K562 (cell line): ENCODE measurements at regions not wholly inside any gene's neighbourhood (a gene's known extent, or its start where the extent isn't known, plus 50 kb on each side); places are given as distances from the start of the nearest gene placed in this dataset.

Experiments
- ATAC-seq: fragments of 200-7000 bp; cut with Tn5 transposase; 3 replicates; pipeline ENCODE4 v1.9.1; 2020; ENCODE audit warnings: moderate library complexity
- BruUV-seq: library from RNA; stranded (reverse); fragments of 400-500 nt; replicated peaks from 2 replicates; lab custom pipeline; 2021; lab: Mats Ljungman, UMichigan
- CTCF ChIA-PET: fragments of 300-600 bp; formaldehyde crosslinking; extraction: SDS; loops from one replicate; lab custom pipeline; 2021; ENCODE audit warnings: low intra/inter-chr PET ratio; lab: Yijun Ruan, JAX
- POLR2A ChIA-PET: fragments of 300-600, 350-650 bp; sonication (Branson Sonifier 250); formaldehyde crosslinking; extraction: SDS; loops from one replicate; lab custom pipeline; 2021; ENCODE audit warnings: antibody characterized with exemption, inconsistent platforms; lab: Yijun Ruan, JAX
- DNase-seq, 4 experiments: peaks; one replicate each; pipeline versions ENCODE4 v3.0.0 to v3.0.0-alpha.2; 2011 to 2018; ENCODE audit warnings: low spot score in 3 of 4, mixed read lengths in 3 of 4; ENCODE audit errors: extremely low read depth in 1 of 4
- FAIRE-seq: peaks from 2 replicates; lab custom pipeline; 2011; peaks lifted over from hg19 to GRCh38; lab: Jason Lieb, UNC
- H2AFZ ChIP-seq: 2 replicates; pipeline ENCODE4 v1.6.0; 2011; ENCODE audit warnings: low read depth, low read length, control low read depth, inconsistent platforms
- H3K27ac ChIP-seq: fragments of 200-600 bp; 3 replicates; pipeline ENCODE4 v1.8.0; 2011; ENCODE audit warnings: low read depth, mild to moderate bottlenecking, control low read depth, inconsistent platforms, low read length, moderate library complexity, mixed read lengths; ENCODE audit errors: extremely low read depth
- H3K27me3 ChIP-seq, 2 experiments: fragments of 300-600 bp in 1 of 2; 2 replicates in 1 of 2; 3 replicates in 1 of 2; pipeline versions ENCODE4 v1.6.0 to v1.8.0; 2011; ENCODE audit warnings: inconsistent platforms in 2 of 2, low read length in 2 of 2, mild to moderate bottlenecking in 1 of 2, mixed read lengths in 1 of 2, moderate library complexity in 1 of 2; ENCODE audit not compliant: control insufficient read depth in 2 of 2, insufficient read depth in 2 of 2
- H3K36me3 ChIP-seq: fragments of 300-600 bp; 3 replicates; pipeline ENCODE4 v1.8.0; 2011; ENCODE audit warnings: mild to moderate bottlenecking, low read length, inconsistent platforms; ENCODE audit not compliant: control insufficient read depth, insufficient read depth
- H3K4me1 ChIP-seq, 2 experiments: fragments of 200-600 bp in 1 of 2; replicated peaks in 1 of 2; 2 replicates in 1 of 2; 3 replicates in 1 of 2; pipeline versions ENCODE4 v1.5.1 to v1.8.0; 2011; ENCODE audit warnings: inconsistent platforms in 2 of 2, low read length in 2 of 2, mild to moderate bottlenecking in 1 of 2, mixed read lengths in 1 of 2, moderate library complexity in 1 of 2; ENCODE audit not compliant: control insufficient read depth in 2 of 2, insufficient read depth in 2 of 2
- H3K4me2 ChIP-seq: 2 replicates; pipeline ENCODE4 v1.6.1; 2011; ENCODE audit warnings: low read length, control low read depth, inconsistent platforms, mixed read lengths; ENCODE audit not compliant: insufficient read depth
- H3K4me3 ChIP-seq: fragments of 200-600 bp; sonication (generic), shearing (Covaris generic); 2 replicates; pipeline ENCODE4 v1.5.1; 2016; ENCODE audit warnings: control low read depth, inconsistent platforms
- H3K79me2 ChIP-seq: fragments of 200-600 bp; 3 replicates; pipeline ENCODE4 v1.8.0; 2011; ENCODE audit warnings: low read length, inconsistent platforms; ENCODE audit not compliant: control insufficient read depth, insufficient read depth
- H3K9ac ChIP-seq, 2 experiments: 2 replicates each; pipeline versions ENCODE4 v1.6.0 to v1.6.1; 2011; ENCODE audit warnings: low read depth in 2 of 2, low read length in 2 of 2, control low read depth in 1 of 2, inconsistent platforms in 1 of 2, mild to moderate bottlenecking in 1 of 2, mixed read lengths in 1 of 2; ENCODE audit not compliant: insufficient read depth in 1 of 2
- H3K9me1 ChIP-seq: one replicate; pipeline ENCODE4 v1.6.0; 2011; ENCODE audit warnings: inconsistent platforms, mild to moderate bottlenecking, low read length, moderate library complexity; ENCODE audit not compliant: control insufficient read depth, insufficient read depth
- H3K9me3 ChIP-seq: replicated peaks from 2 replicates; pipeline ENCODE4 v1.5.1; 2011; ENCODE audit warnings: low read depth, low read length, inconsistent platforms; ENCODE audit not compliant: control insufficient read depth, insufficient read depth
- H4K20me1 ChIP-seq: replicated peaks from 2 replicates; pipeline ENCODE4 v1.6.1; 2011; ENCODE audit warnings: low read length, inconsistent platforms, mixed read lengths; ENCODE audit not compliant: control insufficient read depth, insufficient read depth
- CHD2 ChIP-seq: IDR thresholded peaks from 2 replicates; pipeline ENCODE4 v1.6.1; 2011; ENCODE audit warnings: low read depth, low read length
- JUN ChIP-seq, 2 experiments: sonication (generic) in 1 of 2; formaldehyde crosslinking in 1 of 2; IDR thresholded peaks; 2 replicates each; pipeline versions ENCODE4 v1.6.1 to v1.8.0; 2012 to 2022; ENCODE audit warnings: borderline replicate concordance in 2 of 2, mild to moderate bottlenecking in 2 of 2, improper control_type of control experiment in 1 of 2, low read depth in 1 of 2, low read length in 1 of 2, missing genetic modification reagents in 1 of 2
- SMAD3 ChIP-seq: fragments of 450-650 bp; formaldehyde crosslinking; conservative IDR thresholded peaks from 2 replicates; pipeline ENCODE4 v1.4.0; 2020; ENCODE audit warnings: mild to moderate bottlenecking
- TCF7L2 ChIP-seq: fragments of 150-350 bp; IDR thresholded peaks from 2 replicates; pipeline ENCODE4 v1.6.1; 2016; ENCODE audit warnings: low read depth, mild to moderate bottlenecking, low read length, moderate library complexity
- WGBS: fragments of 100-300 bp; shearing (Covaris generic); methylation state at CpG from one replicate; pipeline ENCODE4 v1.1.6; 2016; ENCODE audit warnings: low coverage, mixed read lengths; ENCODE audit not compliant: insufficient coverage; ENCODE audit errors: missing lambda C conversion rate; 5-methylcytosine and 5-hydroxymethylcytosine counted together
- in situ Hi-C: fragments of 300-500 bp; cut with MboI; formaldehyde crosslinking; loops from 4 replicates; pipeline ENCODE4 v1.15.0; 2018; ENCODE audit warnings: inconsistent platforms, mixed read lengths
- intact Hi-C: fragments of 100-400 bp; cut with micrococcal nuclease; formaldehyde crosslinking; loops from 2 replicates; pipeline ENCODE4 v1.14.2; 2022
- TF ChIP-seq, protein P1 (sequence below): fragments of 450-650 bp; IDR thresholded peaks from 2 replicates; pipeline ENCODE4 v1.6.1; 2016; ENCODE audit warnings: borderline replicate concordance
- TF ChIP-seq, protein P2 (sequence below): fragments of 250-450 bp; sonication (Bioruptor Pico); IDR thresholded peaks from 2 replicates; pipeline ENCODE4 v1.9.0; 2021; ENCODE audit warnings: mild to moderate bottlenecking

DNA sequence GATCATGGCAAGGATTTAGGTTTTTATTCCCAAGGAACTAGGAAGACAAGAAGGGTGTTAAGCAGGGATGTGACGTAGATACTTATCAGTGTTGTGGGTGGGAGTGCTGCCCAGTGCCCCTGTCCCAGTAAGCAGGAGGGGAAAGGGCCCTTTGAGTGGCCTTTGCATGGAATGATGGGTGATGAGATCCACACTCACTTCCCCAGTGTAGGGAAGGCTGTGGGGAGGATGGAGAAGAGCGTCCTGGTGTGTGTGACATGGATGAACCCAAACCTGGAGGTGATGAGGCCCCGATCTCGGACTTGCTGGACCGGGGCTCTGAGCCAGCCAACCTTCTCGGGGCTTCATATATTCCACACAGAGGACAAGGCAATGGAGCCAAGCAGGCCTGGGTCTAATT lies 610.9 kb downstream of the CDH26 start:
- H3K9ac ChIP-seq, result no peak overlapping the region
- no peaks in the 10 kb centered on the region for H3K9me1 ChIP-seq
- no TSS peak for BruUV-seq
- H3K79me2 ChIP-seq, result no peaks in the 10 kb centered on the region
- no peaks in the 10 kb centered on the region; a peak in 3 of 5 replicates for H3K27me3 ChIP-seq
- H4K20me1 ChIP-seq, result no peaks in the 10 kb centered on the region
- intact Hi-C loops, result no loop called here
- POLR2A ChIA-PET, result no interaction called here
- CTCF ChIA-PET, result no interaction called here
- no peak overlapping the region for H3K4me3 ChIP-seq
- in situ Hi-C loops, result no loop called here
- H3K36me3 ChIP-seq, result no peaks in the 10 kb centered on the region
- WGBS, result 0% methylated on average over 6 of the region's 6 CpGs
- no peak for FAIRE-seq
- H3K9me3 ChIP-seq, result no peaks in the 10 kb centered on the region
- no peak overlapping the region for H3K27ac ChIP-seq
- no peak for ATAC-seq
- H3K4me1 ChIP-seq, result no peaks in the 10 kb centered on the region
- H2AFZ ChIP-seq, result no peak overlapping the region
- no peak for DNase-seq
- no peak for TF ChIP-seq JUN (IDR thresholded peaks at IDR 0.05; ENCODE audit: borderline replicate concordance, low read depth, low read length)
- TF ChIP-seq JUN (CRISPR knock-in tag; IDR thresholded peaks at IDR 0.05; ENCODE audit: borderline replicate concordance), result no peak
- no peak for TF ChIP-seq CHD2
- TF ChIP-seq SMAD3, result no peak
- TF ChIP-seq, protein P1, sequence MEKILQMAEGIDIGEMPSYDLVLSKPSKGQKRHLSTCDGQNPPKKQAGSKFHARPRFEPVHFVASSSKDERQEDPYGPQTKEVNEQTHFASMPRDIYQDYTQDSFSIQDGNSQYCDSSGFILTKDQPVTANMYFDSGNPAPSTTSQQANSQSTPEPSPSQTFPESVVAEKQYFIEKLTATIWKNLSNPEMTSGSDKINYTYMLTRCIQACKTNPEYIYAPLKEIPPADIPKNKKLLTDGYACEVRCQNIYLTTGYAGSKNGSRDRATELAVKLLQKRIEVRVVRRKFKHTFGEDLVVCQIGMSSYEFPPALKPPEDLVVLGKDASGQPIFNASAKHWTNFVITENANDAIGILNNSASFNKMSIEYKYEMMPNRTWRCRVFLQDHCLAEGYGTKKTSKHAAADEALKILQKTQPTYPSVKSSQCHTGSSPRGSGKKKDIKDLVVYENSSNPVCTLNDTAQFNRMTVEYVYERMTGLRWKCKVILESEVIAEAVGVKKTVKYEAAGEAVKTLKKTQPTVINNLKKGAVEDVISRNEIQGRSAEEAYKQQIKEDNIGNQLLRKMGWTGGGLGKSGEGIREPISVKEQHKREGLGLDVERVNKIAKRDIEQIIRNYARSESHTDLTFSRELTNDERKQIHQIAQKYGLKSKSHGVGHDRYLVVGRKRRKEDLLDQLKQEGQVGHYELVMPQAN, result no peak
- TF ChIP-seq TCF7L2, result no peak
- TF ChIP-seq, protein P2, sequence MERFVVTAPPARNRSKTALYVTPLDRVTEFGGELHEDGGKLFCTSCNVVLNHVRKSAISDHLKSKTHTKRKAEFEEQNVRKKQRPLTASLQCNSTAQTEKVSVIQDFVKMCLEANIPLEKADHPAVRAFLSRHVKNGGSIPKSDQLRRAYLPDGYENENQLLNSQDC (CRISPR knock-in tag), result no peak
- H3K4me2 ChIP-seq, result no peak overlapping the region
